ENCODE measurements at regions not wholly inside any gene's neighbourhood (a gene's known extent, or its start where the extent isn't known, plus 50 kb on each side); places are given as distances from the start of the nearest gene placed in this dataset.

GRCh38 chr9:80678906-80679305, 1010.4 kb downstream of the TLE1 start:
- no peak overlapping the region for H4K91ac ChIP-seq (replicated peaks; ENCODE audit: insufficient read length, low read length)
- H2BK20ac ChIP-seq (ENCODE audit: low read length): no peak overlapping the region
- H3K56ac ChIP-seq (replicated peaks; ENCODE audit: insufficient read length, low read depth, low read length): no peak overlapping the region
- no peak overlapping the region for H3K14ac ChIP-seq (ENCODE audit: insufficient read length)
- WGBS, 2 experiments (ENCODE audit: extremely low coverage in 1 of 2, insufficient coverage in 1 of 2, insufficient read length in 1 of 2, insufficient replicate concordance in 2 of 2, low coverage in 1 of 2, low lambda C conversion rate in 2 of 2, missing lambda C conversion rate in 1 of 2): 81% methylated on average over 2 of the region's 2 CpGs; no CpG with 5 or more reads in 1 of the 2 experiments
- no peaks in the 10 kb centered on the region for H3K4me1 ChIP-seq (replicated peaks in 1 of 4; ENCODE audit: control insufficient read depth in 3 of 4, insufficient read depth in 4 of 4, low read length in 3 of 4)
- no peak overlapping the region for H2AK5ac ChIP-seq (ENCODE audit: low read depth, low read length)
- H4K8ac ChIP-seq (ENCODE audit: extremely low read depth, insufficient read depth, low read length): no peak overlapping the region
- H3K18ac ChIP-seq (ENCODE audit: extremely low read depth, low read length): no peak overlapping the region
- no peaks in the 10 kb centered on the region for H3K23me2 ChIP-seq (ENCODE audit: low read depth, low read length)
- FAIRE-seq (no peak), DNase-seq (ENCODE audit: low read depth in 1 of 2, low spot score in 2 of 2) (no peak)
- no peaks in the 10 kb centered on the region for H3K79me2 ChIP-seq (ENCODE audit: control insufficient read depth in 1 of 2, insufficient read depth in 2 of 2, low read length in 2 of 2)
- H3K9ac ChIP-seq (replicated peaks in 1 of 4; ENCODE audit: extremely low read depth in 1 of 4, low read depth in 3 of 4, low read length in 3 of 4): no peak overlapping the region
- no peak overlapping the region for H3K4ac ChIP-seq (replicated peaks; ENCODE audit: insufficient read length, low read depth, low read length)
- ChIA-PET CTCF (ENCODE audit: partially characterized antibody) (no interaction called here), POLR2A (ENCODE audit: partially characterized antibody) (no interaction called here)
- no peak overlapping the region for H2BK5ac ChIP-seq (ENCODE audit: low read depth, low read length)
- no peaks in the 10 kb centered on the region for H3K27me3 ChIP-seq (replicated peaks in 1 of 4; ENCODE audit: control insufficient read depth in 3 of 4, extremely low read depth in 1 of 4, insufficient read depth in 3 of 4, low read length in 3 of 4)
- H2BK15ac ChIP-seq (ENCODE audit: low read length): no peak overlapping the region
- no peaks in the 10 kb centered on the region for H3K9me3 ChIP-seq (ENCODE audit: insufficient read depth in 2 of 2, low read depth in 1 of 2, low read length in 1 of 2)
- H2AFZ ChIP-seq (ENCODE audit: low read length): no peak overlapping the region
- H2BK12ac ChIP-seq (ENCODE audit: low read depth, low read length): no peak overlapping the region
- no peaks in the 10 kb centered on the region for H3K79me1 ChIP-seq (ENCODE audit: low read depth, low read length)
- no peak overlapping the region for H3K4me3 ChIP-seq (ENCODE audit: extremely low read depth in 1 of 4, insufficient read depth in 2 of 4, low read depth in 3 of 4, low read length in 4 of 4)
- H4K5ac ChIP-seq (ENCODE audit: insufficient read length, low read depth, low read length): no peak overlapping the region
- H4K20me1 ChIP-seq (replicated peaks in 1 of 2; ENCODE audit: control insufficient read depth in 1 of 2, insufficient read depth in 2 of 2, low read length in 2 of 2): no peaks in the 10 kb centered on the region
- H2BK120ac ChIP-seq (replicated peaks; ENCODE audit: low read depth, low read length): no peak overlapping the region
- H3K4me2 ChIP-seq (ENCODE audit: insufficient read depth in 1 of 2, low read depth in 2 of 2, low read length in 2 of 2): no peak overlapping the region
- no peak for TF ChIP-seq BCL11A (IDR thresholded peaks at IDR 0.05; ENCODE audit: low read depth in 2 of 2, low read length in 2 of 2)
- TF ChIP-seq SP2 (IDR thresholded peaks at IDR 0.05; ENCODE audit: low read length): no peak
- H3K36me3 ChIP-seq (ENCODE audit: control insufficient read depth in 2 of 4, insufficient read depth in 4 of 4, low read length in 3 of 4): no peaks in the 10 kb centered on the region
- no peak overlapping the region for H3K23ac ChIP-seq (ENCODE audit: insufficient read length)
- H3K27ac ChIP-seq (ENCODE audit: low read depth, low read length): no peak overlapping the region
